AG20443 (cell line): ENCODE measurements at regions not wholly inside any gene's neighbourhood (a gene's known extent, or its start where the extent isn't known, plus 50 kb on each side); places are given as distances from the start of the nearest gene placed in this dataset.
A peak's percentile ranks its signal among the peaks of the same experiment; 100 is the strongest.

Experiments used
- DNase-seq: peaks from one replicate; pipeline ENCODE4 v3.0.0; 2012; ENCODE audit warnings: low spot score, mixed read lengths

GRCh38 chr17:79470754-79471153, 140.1 kb downstream of the RBFOX3 start:
- DNase-seq = no peak

GRCh38 chr17:79469646-79470045, 141.2 kb downstream of the RBFOX3 start:
- DNase-seq = no peak

GRCh38 chr17:79468183-79468944, 142.5 kb downstream of the RBFOX3 start:
- no peak for DNase-seq

GRCh38 chr17:79466562-79467350, 144.1 kb downstream of the RBFOX3 start:
- no peak for DNase-seq

GRCh38 chr17:79465681-79466025, 145.2 kb downstream of the RBFOX3 start:
- no peak for DNase-seq

GRCh38 chr17:79465011-79465680, 145.7 kb downstream of the RBFOX3 start:
- DNase-seq = no peak

- DNase-seq = no peak
These were observed 146.4 kb downstream of the RBFOX3 start for GRCh38 chr17:79464318-79465010.

- DNase-seq = no peak
These were observed 147.2 kb downstream of the RBFOX3 start for GRCh38 chr17:79463421-79464317.

GRCh38 chr17:79461041-79461440, 149.8 kb downstream of the RBFOX3 start:
- peak; percentile 41 for DNase-seq

GRCh38 chr17:79459846-79460245, 151.0 kb downstream of the RBFOX3 start:
- no peak for DNase-seq

- no peak for DNase-seq
These were observed 151.7 kb downstream of the RBFOX3 start for GRCh38 chr17:79459003-79459655.

GRCh38 chr17:79458356-79458755, 152.5 kb downstream of the RBFOX3 start:
- no peak for DNase-seq

- no peak for DNase-seq
These were observed 153.0 kb downstream of the RBFOX3 start for GRCh38 chr17:79457889-79458288.

- no peak for DNase-seq
These were observed 153.5 kb downstream of the RBFOX3 start for GRCh38 chr17:79457376-79457775.

- no peak for DNase-seq
These were observed 155.2 kb downstream of the RBFOX3 start for GRCh38 chr17:79455636-79456035.

GRCh38 chr17:79454826-79455225, 156.0 kb downstream of the RBFOX3 start:
- DNase-seq = no peak

- no peak for DNase-seq
These were observed 157.4 kb downstream of the RBFOX3 start for GRCh38 chr17:79453481-79453880.

- no peak for DNase-seq
These were observed 158.1 kb downstream of the RBFOX3 start for GRCh38 chr17:79452706-79453105.

- DNase-seq = no peak
These were observed 159.7 kb downstream of the RBFOX3 start for GRCh38 chr17:79451167-79451566.

GRCh38 chr17:79446399-79447009, 164.3 kb downstream of the RBFOX3 start:
- no peak for DNase-seq
